Calu3 (cell line): ENCODE measurements at regions not wholly inside any gene's neighbourhood (a gene's known extent, or its start where the extent isn't known, plus 50 kb on each side); places are given as distances from the start of the nearest gene placed in this dataset.

Experiments used
- BruUV-seq: library from RNA; stranded (reverse); fragments of 400-500 nt; replicated peaks from 2 replicates; lab custom pipeline; 2021; lab: Mats Ljungman, UMichigan
- CTCF ChIA-PET: fragments of 300-600 bp; sonication (Branson Sonifier 250); formaldehyde crosslinking; loops from one replicate; lab custom pipeline; 2022; ENCODE audit warnings: antibody characterized with exemption; lab: Charles Lee
- DNase-seq: peaks from one replicate; pipeline ENCODE4 v3.0.0; 2022
- H3K27ac Mint-ChIP-seq: one replicate; pipeline ENCODE4 v1.8.0; 2022; ENCODE audit warnings: mixed read lengths; ENCODE audit not compliant: unreplicated experiment
- H3K27me3 Mint-ChIP-seq: one replicate; pipeline ENCODE4 v1.8.0; 2022; ENCODE audit warnings: mixed read lengths; ENCODE audit not compliant: unreplicated experiment
- H3K36me3 Mint-ChIP-seq: one replicate; pipeline ENCODE4 v1.8.0; 2022; ENCODE audit warnings: mild to moderate bottlenecking, moderate library complexity, mixed read lengths; ENCODE audit not compliant: insufficient read depth, unreplicated experiment
- H3K4me1 Mint-ChIP-seq: one replicate; pipeline ENCODE4 v1.8.0; 2022; ENCODE audit warnings: mild to moderate bottlenecking, low read depth, mixed read lengths; ENCODE audit not compliant: unreplicated experiment
- H3K4me3 Mint-ChIP-seq: one replicate; pipeline ENCODE4 v1.8.0; 2022; ENCODE audit warnings: mild to moderate bottlenecking, low read depth, moderate library complexity, mixed read lengths; ENCODE audit not compliant: unreplicated experiment
- H3K9me3 Mint-ChIP-seq: one replicate; pipeline ENCODE4 v1.8.0; 2022; ENCODE audit warnings: low read depth, mixed read lengths; ENCODE audit not compliant: unreplicated experiment
- intact Hi-C: fragments of 100-400 bp; cut with micrococcal nuclease; formaldehyde crosslinking; loops from one replicate; pipeline ENCODE4 v1.10.0; 2022; ENCODE audit not compliant: unreplicated experiment
- TF ChIP-seq, protein P1 (sequence below): fragments of 200-600 bp; IDR thresholded peaks from one replicate; pipeline ENCODE4 v1.8.0; 2022; ENCODE audit warnings: antibody characterized with exemption; ENCODE audit not compliant: unreplicated experiment

DNA sequence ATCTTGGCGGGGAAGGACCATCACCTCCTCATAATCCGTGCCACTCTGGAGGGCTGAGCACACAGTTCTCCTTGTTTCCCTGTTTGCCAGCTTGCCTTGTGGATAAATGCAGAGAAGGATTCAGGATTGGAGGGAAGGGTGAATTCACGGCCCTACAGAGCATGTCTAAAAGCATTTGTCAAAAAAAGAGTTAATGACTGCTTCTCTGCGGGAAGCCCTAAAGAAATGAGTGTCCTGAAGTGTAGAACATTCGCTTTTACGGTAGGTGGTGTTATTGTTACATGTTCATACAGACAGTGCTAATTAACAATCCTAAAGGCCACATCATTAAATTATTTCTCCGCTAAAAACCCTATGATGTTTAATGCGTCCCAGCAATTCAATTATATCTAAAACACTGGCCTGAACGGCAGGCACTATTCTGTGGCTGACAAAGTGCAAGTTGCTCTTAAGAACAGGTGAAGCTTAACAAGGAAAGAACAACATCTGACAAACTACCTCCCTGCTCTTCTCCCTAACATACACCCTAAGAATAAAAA, 112.3 kb upstream of the NFIA start:
- peaks cover 8% of the 10 kb centered on the region for H3K9me3 Mint-ChIP-seq
- H3K27me3 Mint-ChIP-seq = peaks cover 11% of the 10 kb centered on the region
- intact Hi-C loops = loop anchor here (2.0 to 10.0 kb wide), 7 partner anchors 73 to 882 kb away; no protein-coding TSS in a partner anchor
- H3K4me3 Mint-ChIP-seq = no peak overlapping the region
- H3K36me3 Mint-ChIP-seq = no peaks in the 10 kb centered on the region
- TF ChIP-seq, protein P1, sequence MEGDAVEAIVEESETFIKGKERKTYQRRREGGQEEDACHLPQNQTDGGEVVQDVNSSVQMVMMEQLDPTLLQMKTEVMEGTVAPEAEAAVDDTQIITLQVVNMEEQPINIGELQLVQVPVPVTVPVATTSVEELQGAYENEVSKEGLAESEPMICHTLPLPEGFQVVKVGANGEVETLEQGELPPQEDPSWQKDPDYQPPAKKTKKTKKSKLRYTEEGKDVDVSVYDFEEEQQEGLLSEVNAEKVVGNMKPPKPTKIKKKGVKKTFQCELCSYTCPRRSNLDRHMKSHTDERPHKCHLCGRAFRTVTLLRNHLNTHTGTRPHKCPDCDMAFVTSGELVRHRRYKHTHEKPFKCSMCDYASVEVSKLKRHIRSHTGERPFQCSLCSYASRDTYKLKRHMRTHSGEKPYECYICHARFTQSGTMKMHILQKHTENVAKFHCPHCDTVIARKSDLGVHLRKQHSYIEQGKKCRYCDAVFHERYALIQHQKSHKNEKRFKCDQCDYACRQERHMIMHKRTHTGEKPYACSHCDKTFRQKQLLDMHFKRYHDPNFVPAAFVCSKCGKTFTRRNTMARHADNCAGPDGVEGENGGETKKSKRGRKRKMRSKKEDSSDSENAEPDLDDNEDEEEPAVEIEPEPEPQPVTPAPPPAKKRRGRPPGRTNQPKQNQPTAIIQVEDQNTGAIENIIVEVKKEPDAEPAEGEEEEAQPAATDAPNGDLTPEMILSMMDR = no peak
- H3K27ac Mint-ChIP-seq = no peak overlapping the region
- CTCF ChIA-PET = interaction anchor here (0.7 kb wide), 2 partner anchors 103 to 619 kb away, joined by 3 to 5 read pairs; no protein-coding TSS in a partner anchor
- H3K4me1 Mint-ChIP-seq = peaks cover 28% of the 10 kb centered on the region
- BruUV-seq = no TSS peak
- no peak for DNase-seq

GRCh38 chr1:60965280-60965854, 117.0 kb upstream of the NFIA start:
- BruUV-seq = no TSS peak
- Mint-ChIP-seq H3K4me1 (peaks cover 20% of the 10 kb centered on the region), H3K4me3 (no peak overlapping the region), H3K36me3 (no peaks in the 10 kb centered on the region), H3K9me3 (peaks cover 8% of the 10 kb centered on the region), H3K27me3 (peaks cover 11% of the 10 kb centered on the region), H3K27ac (no peak overlapping the region)
- intact Hi-C loops = loop anchor here (10.0 kb wide), 1 partner anchor 401 kb away; no protein-coding TSS in a partner anchor
- CTCF ChIA-PET = interaction anchor here (0.6 kb wide), 1 partner anchor 23 kb away, joined by 4 read pairs; no protein-coding TSS in a partner anchor
- TF ChIP-seq, protein P1 = no peak
- DNase-seq = no peak

GRCh38 chr1:60963167-60963940, 119.0 kb upstream of the NFIA start:
- TF ChIP-seq, protein P1 = no peak
- no TSS peak for BruUV-seq
- no peak overlapping the region for H3K27ac Mint-ChIP-seq
- CTCF ChIA-PET = no interaction called here
- DNase-seq = no peak
- intact Hi-C loops = loop anchor here (10.0 kb wide), 1 partner anchor 399 kb away; no protein-coding TSS in a partner anchor
- peaks cover 11% of the 10 kb centered on the region for H3K27me3 Mint-ChIP-seq
- no peak overlapping the region for H3K4me3 Mint-ChIP-seq
- H3K4me1 Mint-ChIP-seq = peaks cover 14% of the 10 kb centered on the region
- peaks cover 8% of the 10 kb centered on the region for H3K9me3 Mint-ChIP-seq
- H3K36me3 Mint-ChIP-seq = no peaks in the 10 kb centered on the region

- intact Hi-C loops = loop anchor here (10.0 kb wide), 1 partner anchor 396 kb away; no protein-coding TSS in a partner anchor
- peaks cover 21% of the 10 kb centered on the region for H3K4me1 Mint-ChIP-seq
- TF ChIP-seq, protein P1 = no peak
- H3K27me3 Mint-ChIP-seq = no peaks in the 10 kb centered on the region
- peaks cover 2% of the 10 kb centered on the region for H3K9me3 Mint-ChIP-seq
- peak overlapping the region; percentile 68 for H3K27ac Mint-ChIP-seq
- BruUV-seq = no TSS peak
- H3K4me3 Mint-ChIP-seq = no peak overlapping the region
- H3K36me3 Mint-ChIP-seq = no peaks in the 10 kb centered on the region
- CTCF ChIA-PET = interaction anchor here (0.7 to 1.3 kb wide), 3 partner anchors 18 to 388 kb away, joined by 3 read pairs; no protein-coding TSS in a partner anchor
- no peak for DNase-seq
Measured at GRCh38 chr1:60960891-60961461, 121.4 kb upstream of the NFIA start.
